Breast epithelium (tissue), 3 donors: ENCODE measurements at regions not wholly inside any gene's neighbourhood (a gene's known extent, or its start where the extent isn't known, plus 50 kb on each side); places are given as distances from the start of the nearest gene placed in this dataset.

Experiments used
- CTCF ChIP-seq, 3 donors: fragments of 450-650 bp; IDR thresholded peaks; one replicate each; pipeline ENCODE4 v1.5.1; 2016 to 2017; ENCODE audit warnings: antibody characterized with exemption in 3 of 3, mild to moderate bottlenecking in 3 of 3, moderate library complexity in 3 of 3
- POLR2A ChIP-seq: fragments of 450-650 bp; IDR thresholded peaks from one replicate; pipeline ENCODE4 v1.6.1; 2016; ENCODE audit warnings: antibody characterized with exemption, mild to moderate bottlenecking, moderate library complexity

- TF ChIP-seq POLR2A (no peak), CTCF (IDR thresholded peaks at IDR 0.05) (no peak)
Measured at GRCh38 chr15:35872577-35872976, 326.6 kb upstream of the DPH6 start.
